Astrocyte (in vitro differentiated cells and primary cell): ENCODE measurements at regions not wholly inside any gene's neighbourhood (a gene's known extent, or its start where the extent isn't known, plus 50 kb on each side); places are given as distances from the start of the nearest gene placed in this dataset.

Experiments used
- DNase-seq: peaks from one replicate; pipeline ENCODE4 v3.0.0-alpha.2; 2010; ENCODE audit warnings: low read depth
- FAIRE-seq: peaks from 2 replicates; lab custom pipeline; 2011; peaks lifted over from hg19 to GRCh38; lab: Jason Lieb, UNC
- H2AFZ ChIP-seq: 2 replicates; pipeline ENCODE4 v1.6.0; 2012; ENCODE audit warnings: low read depth, low read length, inconsistent platforms
- H3K27ac ChIP-seq: 2 replicates; pipeline ENCODE4 v1.5.1; 2011; ENCODE audit warnings: low read depth, low read length, inconsistent platforms
- H3K27me3 ChIP-seq: 2 replicates; pipeline ENCODE4 v1.6.0; 2011; ENCODE audit warnings: low read length, inconsistent platforms; ENCODE audit not compliant: insufficient read depth
- H3K36me3 ChIP-seq: 2 replicates; pipeline ENCODE4 v1.5.1; 2011; ENCODE audit warnings: low read length, inconsistent platforms; ENCODE audit not compliant: insufficient read depth
- H3K4me1 ChIP-seq: 2 replicates; pipeline ENCODE4 v1.5.1; 2011; ENCODE audit warnings: low read length, inconsistent platforms; ENCODE audit not compliant: insufficient read depth
- H3K4me2 ChIP-seq: 2 replicates; pipeline ENCODE4 v1.6.0; 2012; ENCODE audit warnings: low read length, inconsistent platforms
- H3K4me3 ChIP-seq: 2 replicates; pipeline ENCODE4 v1.5.1; 2011; ENCODE audit warnings: low read depth, mild to moderate bottlenecking, low read length, inconsistent platforms; ENCODE audit not compliant: insufficient read depth
- H3K79me2 ChIP-seq: 2 replicates; pipeline ENCODE4 v1.6.0; 2012; ENCODE audit warnings: mild to moderate bottlenecking, low read length, inconsistent platforms; ENCODE audit not compliant: insufficient read depth
- H3K9ac ChIP-seq: 2 replicates; pipeline ENCODE4 v1.6.0; 2012; ENCODE audit warnings: mild to moderate bottlenecking, low read length, inconsistent platforms
- H3K9me3 ChIP-seq: 2 replicates; pipeline ENCODE4 v1.5.1; 2012; ENCODE audit warnings: low read depth, mild to moderate bottlenecking, low read length, inconsistent platforms; ENCODE audit not compliant: insufficient read depth
- H4K20me1 ChIP-seq: 2 replicates; pipeline ENCODE4 v1.6.0; 2012; ENCODE audit warnings: low read length, inconsistent platforms; ENCODE audit not compliant: insufficient read depth
- H3K27ac Mint-ChIP-seq: one replicate; pipeline ENCODE4 v1.8.0; 2021; ENCODE audit warnings: mild to moderate bottlenecking, mixed read lengths; ENCODE audit not compliant: unreplicated experiment
- H3K27me3 Mint-ChIP-seq: one replicate; pipeline ENCODE4 v1.8.0; 2021; ENCODE audit warnings: low read depth, mixed read lengths; ENCODE audit not compliant: unreplicated experiment
- H3K36me3 Mint-ChIP-seq: one replicate; pipeline ENCODE4 v1.8.0; 2021; ENCODE audit warnings: low read depth, mixed read lengths; ENCODE audit not compliant: unreplicated experiment
- H3K4me1 Mint-ChIP-seq: one replicate; pipeline ENCODE4 v1.8.0; 2021; ENCODE audit warnings: low read depth, mixed read lengths; ENCODE audit not compliant: unreplicated experiment
- H3K4me3 Mint-ChIP-seq: one replicate; pipeline ENCODE4 v1.8.0; 2021; ENCODE audit warnings: mild to moderate bottlenecking, moderate library complexity, mixed read lengths; ENCODE audit not compliant: unreplicated experiment
- H3K9me3 Mint-ChIP-seq: one replicate; pipeline ENCODE4 v1.8.0; 2021; ENCODE audit warnings: mild to moderate bottlenecking, mixed read lengths; ENCODE audit not compliant: unreplicated experiment
- CTCF ChIP-seq: IDR thresholded peaks from 2 replicates; pipeline ENCODE4 v1.5.1; 2011; ENCODE audit warnings: low read depth, mild to moderate bottlenecking, inconsistent platforms, low read length, moderate library complexity; ENCODE audit not compliant: insufficient read depth
- EZH2 ChIP-seq: IDR thresholded peaks from 2 replicates; pipeline ENCODE4 v1.6.1; 2012; ENCODE audit warnings: mild to moderate bottlenecking, low read length, inconsistent platforms; ENCODE audit not compliant: insufficient read depth

GRCh38 chr3:103446953-103447629, 1012.3 kb downstream of the ZPLD1 start:
- Histone ChIP-seq H2AFZ (no peak overlapping the region), H3K27ac (no peak overlapping the region), H3K4me2 (no peak overlapping the region), H3K4me1 (no peaks in the 10 kb centered on the region), H3K4me3 (no peak overlapping the region), H3K9ac (no peak overlapping the region), H3K79me2 (no peaks in the 10 kb centered on the region), H4K20me1 (no peaks in the 10 kb centered on the region), H3K9me3 (no peaks in the 10 kb centered on the region), H3K27me3 (no peaks in the 10 kb centered on the region), H3K36me3 (no peaks in the 10 kb centered on the region)
- Mint-ChIP-seq H3K9me3 (peaks cover 2% of the 10 kb centered on the region), H3K4me3 (no peak overlapping the region), H3K4me1 (no peaks in the 10 kb centered on the region), H3K27ac (no peak overlapping the region), H3K27me3 (no peaks in the 10 kb centered on the region), H3K36me3 (no peaks in the 10 kb centered on the region)
- FAIRE-seq (no peak), DNase-seq (no peak)
- no peak for TF ChIP-seq CTCF
- no peak for TF ChIP-seq EZH2

GRCh38 chr3:103453152-103453551, 1018.3 kb downstream of the ZPLD1 start:
- no peaks in the 10 kb centered on the region for H3K36me3 ChIP-seq
- no peaks in the 10 kb centered on the region for H3K79me2 ChIP-seq
- H3K4me1 Mint-ChIP-seq, result no peaks in the 10 kb centered on the region
- H3K4me2 ChIP-seq, result no peak overlapping the region
- H3K27ac ChIP-seq, result no peak overlapping the region
- H3K36me3 Mint-ChIP-seq, result no peaks in the 10 kb centered on the region
- no peaks in the 10 kb centered on the region for H3K9me3 ChIP-seq
- no peaks in the 10 kb centered on the region for H4K20me1 ChIP-seq
- DNase-seq (no peak), FAIRE-seq (no peak)
- H3K9ac ChIP-seq, result no peak overlapping the region
- H3K4me3 Mint-ChIP-seq, result no peak overlapping the region
- H3K27me3 ChIP-seq, result no peaks in the 10 kb centered on the region
- H3K4me1 ChIP-seq, result no peaks in the 10 kb centered on the region
- no peak overlapping the region for H2AFZ ChIP-seq
- no peaks in the 10 kb centered on the region for H3K27me3 Mint-ChIP-seq
- H3K4me3 ChIP-seq, result no peak overlapping the region
- TF ChIP-seq EZH2 (no peak), CTCF (no peak)
- H3K27ac Mint-ChIP-seq, result no peak overlapping the region
- no peaks in the 10 kb centered on the region for H3K9me3 Mint-ChIP-seq

- no peak overlapping the region for H3K4me2 ChIP-seq
- H3K9ac ChIP-seq, result no peak overlapping the region
- no peak overlapping the region for H3K27ac ChIP-seq
- H3K27me3 ChIP-seq, result no peaks in the 10 kb centered on the region
- no peak overlapping the region for H3K4me3 Mint-ChIP-seq
- no peaks in the 10 kb centered on the region for H3K79me2 ChIP-seq
- no peaks in the 10 kb centered on the region for H3K4me1 Mint-ChIP-seq
- DNase-seq (no peak), FAIRE-seq (no peak)
- H3K36me3 Mint-ChIP-seq, result no peaks in the 10 kb centered on the region
- H3K36me3 ChIP-seq, result no peaks in the 10 kb centered on the region
- no peak overlapping the region for H2AFZ ChIP-seq
- H3K27me3 Mint-ChIP-seq, result no peaks in the 10 kb centered on the region
- no peaks in the 10 kb centered on the region for H3K4me1 ChIP-seq
- H3K27ac Mint-ChIP-seq, result no peak overlapping the region
- no peak for TF ChIP-seq CTCF
- no peak for TF ChIP-seq EZH2
- H3K4me3 ChIP-seq, result no peak overlapping the region
- H3K9me3 Mint-ChIP-seq, result no peaks in the 10 kb centered on the region
- no peaks in the 10 kb centered on the region for H4K20me1 ChIP-seq
- H3K9me3 ChIP-seq, result no peaks in the 10 kb centered on the region
Observed at GRCh38 chr3:103459815-103460214, 1025.0 kb downstream of the ZPLD1 start.
